Astrocyte of the spinal cord (primary cell): ENCODE measurements at regions not wholly inside any gene's neighbourhood (a gene's known extent, or its start where the extent isn't known, plus 50 kb on each side); places are given as distances from the start of the nearest gene placed in this dataset.

Experiments
- DNase-seq: peaks from one replicate; pipeline ENCODE4 v3.0.0; 2011; ENCODE audit warnings: low read depth, low spot score
- H3K4me3 ChIP-seq: 2 replicates; pipeline ENCODE4 v1.5.1; 2011; ENCODE audit warnings: low read depth, mild to moderate bottlenecking, low read length, moderate library complexity
- CTCF ChIP-seq: IDR thresholded peaks from 2 replicates; pipeline ENCODE4 v1.5.1; 2012; ENCODE audit warnings: low read depth, mild to moderate bottlenecking, low read length, inconsistent platforms
- in situ Hi-C: cut with HindIII; loops from 2 replicates; pipeline ENCODE4 v1.10.0; 2017; ENCODE audit warnings: low sequenced_read_pairs

GRCh38 chr2:177118636-177119035 is 94.0 kb upstream of the HNRNPA3 start:
- no peak for TF ChIP-seq CTCF
- in situ Hi-C loops = no loop called here
- DNase-seq = no peak
- H3K4me3 ChIP-seq = no peak overlapping the region

- H3K4me3 ChIP-seq = no peak overlapping the region
- no peak for DNase-seq
- in situ Hi-C loops = no loop called here
- TF ChIP-seq CTCF = no peak
Measured at GRCh38 chr2:177119099-177119498, 93.5 kb upstream of the HNRNPA3 start.

- H3K4me3 ChIP-seq = no peak overlapping the region
- in situ Hi-C loops = no loop called here
- no peak for TF ChIP-seq CTCF
- no peak for DNase-seq
Measured at GRCh38 chr2:177123048-177123447, 89.5 kb upstream of the HNRNPA3 start.

- in situ Hi-C loops = no loop called here
- no peak for TF ChIP-seq CTCF
- no peak for DNase-seq
Measured at GRCh38 chr2:177124371-177124770, 88.2 kb upstream of the HNRNPA3 start.

GRCh38 chr2:177127821-177128220 is 84.8 kb upstream of the HNRNPA3 start:
- in situ Hi-C loops = no loop called here
- no peak overlapping the region for H3K4me3 ChIP-seq
- no peak for TF ChIP-seq CTCF
- DNase-seq = no peak

More at GRCh38 chr2:177124371-177124770, 88.2 kb upstream of the HNRNPA3 start:
- no peak overlapping the region for H3K4me3 ChIP-seq

- no peak for TF ChIP-seq CTCF
- no peak for DNase-seq
- no peak overlapping the region for H3K4me3 ChIP-seq
- in situ Hi-C loops = no loop called here
Measured at GRCh38 chr2:177129610-177130009, 83.0 kb upstream of the HNRNPA3 start.

GRCh38 chr2:177131858-177132257 is 80.7 kb upstream of the HNRNPA3 start:
- in situ Hi-C loops = no loop called here
- no peak for TF ChIP-seq CTCF
- no peak overlapping the region for H3K4me3 ChIP-seq
- no peak for DNase-seq
